ENCODE measurements at regions not wholly inside any gene's neighbourhood (a gene's known extent, or its start where the extent isn't known, plus 50 kb on each side); places are given as distances from the start of the nearest gene placed in this dataset.
A peak's percentile ranks its signal among the peaks of the same experiment; 100 is the strongest.
"Not testable (repeated sequence)": the region's sequence is repeated elsewhere in the genome, so short reads cannot be mapped to it uniquely, and the experiment has no call there.

GRCh38 chr1:214095896-214096295 lies 108.1 kb downstream of the PROX1 start:
- not testable (repeated sequence) for DNase-seq

- DNase-seq, result no peak
Measured at GRCh38 chr1:214101246-214101645, 113.5 kb downstream of the PROX1 start.

- no peak for DNase-seq
Measured at GRCh38 chr1:214101828-214102227, 114.1 kb downstream of the PROX1 start.

GRCh38 chr1:214102907-214103306 lies 115.1 kb downstream of the PROX1 start:
- no peak for DNase-seq

GRCh38 chr1:214103778-214104177 lies 116.0 kb downstream of the PROX1 start:
- DNase-seq, result no peak

GRCh38 chr1:214106375-214106774 lies 118.6 kb downstream of the PROX1 start:
- peak; percentile 1 for DNase-seq

- DNase-seq, result no peak
Measured at GRCh38 chr1:214107322-214108096, 119.7 kb downstream of the PROX1 start.

- DNase-seq, result no peak
Measured at GRCh38 chr1:214108097-214108446, 120.3 kb downstream of the PROX1 start.

GRCh38 chr1:214111796-214112195 lies 124.0 kb downstream of the PROX1 start:
- DNase-seq, result no peak

- no peak for DNase-seq
Measured at GRCh38 chr1:214116258-214116657, 128.5 kb downstream of the PROX1 start.

- DNase-seq, result no peak
Measured at GRCh38 chr1:214117780-214118179, 130.0 kb downstream of the PROX1 start.

- no peak for DNase-seq
Measured at GRCh38 chr1:214120191-214120590, 132.4 kb downstream of the PROX1 start.

- DNase-seq, result no peak
Measured at GRCh38 chr1:214120951-214121350, 133.2 kb downstream of the PROX1 start.

GRCh38 chr1:214122110-214122509 lies 134.3 kb downstream of the PROX1 start:
- no peak for DNase-seq

- peak; percentile 5 for DNase-seq
Measured at GRCh38 chr1:214123061-214123784, 135.4 kb downstream of the PROX1 start.

- no peak for DNase-seq
Measured at GRCh38 chr1:214124281-214124805, 136.6 kb downstream of the PROX1 start.

- no peak for DNase-seq
Measured at GRCh38 chr1:214124915-214125314, 137.1 kb downstream of the PROX1 start.

- DNase-seq, result no peak
Measured at GRCh38 chr1:214125819-214126218, 138.0 kb downstream of the PROX1 start.

- DNase-seq, result no peak
Measured at GRCh38 chr1:214126697-214127146, 138.9 kb downstream of the PROX1 start.

GRCh38 chr1:214127705-214128104 lies 139.9 kb downstream of the PROX1 start:
- no peak for DNase-seq

- no peak for DNase-seq
Measured at GRCh38 chr1:214135886-214136285, 145.1 kb upstream of the SMYD2 start.

GRCh38 chr1:214136324-214136919 lies 144.5 kb upstream of the SMYD2 start:
- DNase-seq, result no peak

- no peak for DNase-seq
Measured at GRCh38 chr1:214141486-214141885, 139.5 kb upstream of the SMYD2 start.

Measured in NCI-H524 treated with DMSO at 0.1 percent for 48 hours (cell line).